Mesendoderm (in vitro differentiated cells): ENCODE measurements at regions not wholly inside any gene's neighbourhood (a gene's known extent, or its start where the extent isn't known, plus 50 kb on each side); places are given as distances from the start of the nearest gene placed in this dataset.

ENCODE experiments used
- DNase-seq: peaks from one replicate; pipeline ENCODE4 v3.0.0; 2013
- H2AK5ac ChIP-seq: 2 replicates; pipeline ENCODE4 v1.6.1; 2013; ENCODE audit warnings: low read length, inconsistent platforms
- H2BK120ac ChIP-seq: 2 replicates; pipeline ENCODE4 v1.6.1; 2013; ENCODE audit warnings: low read depth, mild to moderate bottlenecking, low read length, moderate library complexity, mixed read lengths
- H2BK15ac ChIP-seq: replicated peaks from 2 replicates; pipeline ENCODE4 v1.6.1; 2013; ENCODE audit warnings: low read depth, mild to moderate bottlenecking, moderate library complexity
- H2BK5ac ChIP-seq: 2 replicates; pipeline ENCODE4 v1.6.1; 2013; ENCODE audit warnings: low read length, inconsistent platforms
- H3K18ac ChIP-seq: 2 replicates; pipeline ENCODE4 v1.6.1; 2013; ENCODE audit warnings: mild to moderate bottlenecking, low read length, mixed read lengths
- H3K23ac ChIP-seq: one replicate; pipeline ENCODE4 v1.6.1; 2013; ENCODE audit warnings: low read length
- H3K27ac ChIP-seq: 2 replicates; pipeline ENCODE4 v1.5.1; 2013; ENCODE audit warnings: low read depth, mild to moderate bottlenecking, inconsistent platforms, low read length, moderate library complexity
- H3K27me3 ChIP-seq: 2 replicates; pipeline ENCODE4 v1.6.1; 2013; ENCODE audit warnings: low read length, control low read depth, mild to moderate bottlenecking, inconsistent platforms; ENCODE audit not compliant: insufficient read depth, poor library complexity
- H3K36me3 ChIP-seq: 2 replicates; pipeline ENCODE4 v1.6.1; 2013; ENCODE audit warnings: low read length, inconsistent platforms; ENCODE audit not compliant: control insufficient read depth, insufficient read depth
- H3K4ac ChIP-seq: one replicate; pipeline ENCODE4 v1.6.1; 2013; ENCODE audit warnings: low read depth, mild to moderate bottlenecking, low read length, moderate library complexity
- H3K4me1 ChIP-seq: 2 replicates; pipeline ENCODE4 v1.6.1; 2013; ENCODE audit warnings: low read depth, low read length, inconsistent platforms; ENCODE audit not compliant: control insufficient read depth
- H3K4me2 ChIP-seq: 2 replicates; pipeline ENCODE4 v1.6.1; 2013; ENCODE audit warnings: low read length
- H3K4me3 ChIP-seq: 2 replicates; pipeline ENCODE4 v1.5.1; 2013; ENCODE audit warnings: mild to moderate bottlenecking, low read length
- H3K56ac ChIP-seq: one replicate; pipeline ENCODE4 v1.6.1; 2013; ENCODE audit warnings: low read length
- H3K79me1 ChIP-seq: 2 replicates; pipeline ENCODE4 v1.6.1; 2013; ENCODE audit warnings: low read length, inconsistent platforms
- H3K79me2 ChIP-seq: 2 replicates; pipeline ENCODE4 v1.6.1; 2013; ENCODE audit warnings: mild to moderate bottlenecking, low read length; ENCODE audit not compliant: control insufficient read depth, insufficient read depth
- H3K9ac ChIP-seq: 2 replicates; pipeline ENCODE4 v1.6.1; 2013; ENCODE audit warnings: low read length, inconsistent platforms
- H4K5ac ChIP-seq: one replicate; pipeline ENCODE4 v1.6.1; 2013; ENCODE audit warnings: low read length
- H4K8ac ChIP-seq: one replicate; pipeline ENCODE4 v1.6.1; 2013; ENCODE audit warnings: low read depth, mild to moderate bottlenecking, control low read depth, low read length, moderate library complexity
- WGBS: extraction: QIAGEN DNeasy Blood & Tissue Kit; methylation state at CpG from one replicate; pipeline ENCODE4 v1.1.7; 2013; ENCODE audit warnings: low lambda C conversion rate, missing lambda C conversion rate; ENCODE audit not compliant: insufficient coverage; ENCODE audit errors: extremely low coverage; 5-methylcytosine and 5-hydroxymethylcytosine counted together

DNA sequence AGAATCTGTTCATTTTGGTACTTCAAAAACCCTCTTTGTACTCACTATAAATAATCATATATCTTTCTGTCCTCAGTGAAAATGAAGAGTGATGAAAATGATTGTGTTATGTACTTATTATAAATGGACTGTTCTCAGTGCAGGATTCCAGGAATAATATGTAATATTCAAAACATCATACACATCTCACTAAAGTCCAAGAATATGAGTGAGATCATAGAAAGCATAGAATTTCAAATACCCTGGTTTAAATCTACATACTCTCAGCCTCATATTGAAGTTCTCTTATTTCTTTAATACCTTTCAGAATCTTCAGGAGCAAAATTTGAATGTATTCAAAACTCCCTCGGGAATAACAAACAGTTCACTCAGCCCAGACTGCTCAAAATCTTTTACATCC lies 868.0 kb downstream of the SLITRK6 start:
- H3K18ac ChIP-seq: no peak overlapping the region
- no peak overlapping the region for H4K5ac ChIP-seq
- H2BK5ac ChIP-seq: no peak overlapping the region
- H2AK5ac ChIP-seq: no peak overlapping the region
- no peaks in the 10 kb centered on the region for H3K4me1 ChIP-seq
- H2BK120ac ChIP-seq: no peak overlapping the region
- DNase-seq: no peak
- H3K27ac ChIP-seq: no peak overlapping the region
- no peaks in the 10 kb centered on the region for H3K36me3 ChIP-seq
- no peak overlapping the region for H4K8ac ChIP-seq
- no peak overlapping the region for H2BK15ac ChIP-seq
- no peaks in the 10 kb centered on the region for H3K79me1 ChIP-seq
- no peaks in the 10 kb centered on the region for H3K27me3 ChIP-seq
- H3K79me2 ChIP-seq: no peaks in the 10 kb centered on the region
- H3K9ac ChIP-seq: no peak overlapping the region
- no peak overlapping the region for H3K4ac ChIP-seq
- WGBS: no CpG with 5 or more reads among the region's 1 CpG
- no peak overlapping the region for H3K4me2 ChIP-seq
- no peak overlapping the region for H3K23ac ChIP-seq
- H3K4me3 ChIP-seq: no peak overlapping the region
- no peak overlapping the region for H3K56ac ChIP-seq

DNA sequence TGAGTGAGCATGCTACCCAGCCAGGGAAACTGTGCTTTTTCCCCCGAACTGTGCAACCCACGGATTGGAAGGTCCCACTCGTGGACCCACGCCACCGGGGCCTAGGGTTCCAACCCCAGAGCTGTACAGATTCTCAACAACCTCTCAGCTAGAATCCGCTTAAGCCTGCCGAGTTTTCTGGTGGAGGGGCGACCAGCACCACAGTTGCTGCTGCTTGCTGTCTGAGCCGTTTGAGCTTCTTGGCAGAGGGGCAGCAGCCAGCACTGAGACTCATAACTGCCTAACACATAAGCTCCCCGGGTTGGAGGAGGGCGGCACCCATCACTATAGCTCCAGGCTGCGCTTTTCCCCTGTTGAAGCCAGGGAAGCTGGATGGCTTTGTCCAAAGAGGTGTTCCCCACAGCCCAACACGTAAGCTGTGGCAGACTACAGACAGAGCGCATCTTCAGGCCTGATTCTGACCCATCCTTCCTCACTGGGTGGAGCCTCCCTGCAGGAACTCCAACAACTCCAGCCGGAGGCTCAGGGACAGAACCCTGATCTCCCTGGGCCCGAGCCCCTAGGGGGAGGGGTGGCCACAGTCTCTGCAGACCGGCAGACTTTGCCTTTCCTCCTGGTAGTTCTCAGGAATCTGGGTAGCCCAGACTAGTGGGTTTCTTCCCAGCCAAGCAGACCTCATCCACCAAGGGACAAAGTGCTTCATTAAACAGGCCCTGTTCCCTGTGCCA lies 871.6 kb downstream of the SLITRK6 start:
- no CpG with 5 or more reads among the region's 17 CpGs for WGBS
- Histone ChIP-seq H2BK5ac (no peak overlapping the region), H3K18ac (no peak overlapping the region), H4K5ac (no peak overlapping the region), H3K23ac (no peak overlapping the region), H3K36me3 (no peaks in the 10 kb centered on the region), H2BK120ac (no peak overlapping the region), H3K27ac (no peak overlapping the region), H4K8ac (no peak overlapping the region), H3K9ac (no peak overlapping the region), H2BK15ac (no peak overlapping the region), H3K4me1 (no peaks in the 10 kb centered on the region), H3K79me2 (no peaks in the 10 kb centered on the region), H3K79me1 (no peaks in the 10 kb centered on the region), H3K4me2 (no peak overlapping the region), H2AK5ac (no peak overlapping the region), H3K56ac (no peak overlapping the region), H3K4ac (no peak overlapping the region), H3K4me3 (no peak overlapping the region), H3K27me3 (no peaks in the 10 kb centered on the region)
- no peak for DNase-seq

DNA sequence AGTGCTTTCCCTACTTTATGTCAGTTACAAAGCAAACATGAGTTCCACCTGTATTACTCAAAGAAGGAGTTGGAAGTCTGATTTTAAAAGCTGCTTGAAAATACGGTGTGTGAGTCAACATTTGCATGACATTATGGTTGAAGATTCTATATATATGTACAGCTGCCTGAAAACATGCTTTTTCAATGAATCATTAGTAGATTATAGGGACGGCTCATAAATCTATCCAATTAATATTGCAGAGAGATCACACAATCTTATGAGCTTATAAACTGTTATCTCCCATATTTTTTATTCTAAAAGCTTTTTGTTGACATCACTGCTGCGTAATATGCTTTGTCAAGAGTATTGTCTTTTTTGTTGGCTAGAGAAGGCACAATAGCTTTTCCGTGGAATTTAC lies 873.8 kb downstream of the SLITRK6 start:
- H3K4me3 ChIP-seq: no peak overlapping the region
- H4K8ac ChIP-seq: no peak overlapping the region
- H2BK15ac ChIP-seq: no peak overlapping the region
- H3K27me3 ChIP-seq: no peaks in the 10 kb centered on the region
- no peak overlapping the region for H3K18ac ChIP-seq
- no peak overlapping the region for H2AK5ac ChIP-seq
- H3K23ac ChIP-seq: no peak overlapping the region
- no peak overlapping the region for H3K9ac ChIP-seq
- no peak for DNase-seq
- WGBS: no CpG with 5 or more reads among the region's 4 CpGs
- H3K79me2 ChIP-seq: no peaks in the 10 kb centered on the region
- H3K4ac ChIP-seq: no peak overlapping the region
- no peak overlapping the region for H2BK120ac ChIP-seq
- H3K4me2 ChIP-seq: no peak overlapping the region
- no peak overlapping the region for H2BK5ac ChIP-seq
- H4K5ac ChIP-seq: no peak overlapping the region
- H3K79me1 ChIP-seq: no peaks in the 10 kb centered on the region
- no peaks in the 10 kb centered on the region for H3K4me1 ChIP-seq
- H3K27ac ChIP-seq: no peak overlapping the region
- H3K56ac ChIP-seq: no peak overlapping the region
- H3K36me3 ChIP-seq: no peaks in the 10 kb centered on the region

DNA sequence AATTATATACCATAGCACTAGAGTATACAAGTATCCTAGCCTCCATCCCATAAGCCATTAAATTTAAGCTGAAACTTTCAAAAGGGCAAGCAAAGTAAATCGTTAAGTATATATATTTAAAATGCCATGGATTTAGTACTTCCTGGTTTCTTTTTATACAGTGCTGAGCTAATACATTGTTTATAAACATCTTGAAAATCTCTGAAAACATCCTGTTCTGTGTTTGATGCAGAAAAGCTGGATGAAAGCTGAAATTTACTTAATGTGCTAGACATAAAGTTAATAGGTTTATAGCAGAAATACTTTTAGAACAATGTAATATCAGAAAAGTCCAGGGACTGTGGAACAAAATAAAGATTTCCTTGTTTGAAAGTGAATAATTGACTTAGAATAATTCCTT lies 875.4 kb downstream of the SLITRK6 start:
- no peak overlapping the region for H3K4me3 ChIP-seq
- H3K56ac ChIP-seq: no peak overlapping the region
- no peak overlapping the region for H2BK120ac ChIP-seq
- H3K36me3 ChIP-seq: no peaks in the 10 kb centered on the region
- DNase-seq: no peak
- H3K27me3 ChIP-seq: no peaks in the 10 kb centered on the region
- H3K23ac ChIP-seq: no peak overlapping the region
- no peak overlapping the region for H2BK15ac ChIP-seq
- H3K27ac ChIP-seq: no peak overlapping the region
- H3K4ac ChIP-seq: no peak overlapping the region
- no peak overlapping the region for H3K9ac ChIP-seq
- H2AK5ac ChIP-seq: no peak overlapping the region
- WGBS: no CpG with 5 or more reads among the region's 1 CpG
- no peak overlapping the region for H3K18ac ChIP-seq
- no peaks in the 10 kb centered on the region for H3K79me2 ChIP-seq
- H4K5ac ChIP-seq: no peak overlapping the region
- H3K4me1 ChIP-seq: no peaks in the 10 kb centered on the region
- H2BK5ac ChIP-seq: no peak overlapping the region
- no peak overlapping the region for H4K8ac ChIP-seq
- no peak overlapping the region for H3K4me2 ChIP-seq
- no peaks in the 10 kb centered on the region for H3K79me1 ChIP-seq

DNA sequence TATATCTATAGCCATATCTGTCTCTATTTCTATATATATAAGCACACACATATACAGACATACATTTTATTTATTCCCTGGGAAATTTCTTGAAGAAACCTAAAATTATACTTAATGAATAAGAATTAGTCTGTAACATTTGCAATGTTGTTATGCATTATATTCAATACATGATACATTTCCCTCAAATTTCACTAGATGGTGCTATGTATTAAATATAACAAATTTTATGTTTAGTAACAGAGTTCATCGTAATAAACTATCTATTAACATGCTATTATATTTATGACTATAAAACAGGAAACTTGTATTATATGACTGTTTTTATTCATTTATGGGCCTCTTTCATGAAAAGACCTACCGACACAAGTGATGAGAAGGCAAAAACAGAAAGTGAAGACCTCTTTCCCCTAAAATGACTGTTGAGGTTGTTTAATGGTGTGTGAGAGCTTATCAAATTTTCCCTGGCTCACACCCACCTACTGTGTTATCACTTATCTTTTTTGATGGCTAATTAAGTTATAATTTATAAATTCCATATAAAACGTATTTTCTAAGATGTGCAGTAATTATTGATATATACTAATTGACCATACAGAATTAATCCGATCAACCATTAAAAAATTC lies 881.9 kb downstream of the SLITRK6 start:
- DNase-seq: peak; percentile 15
- no peak overlapping the region for H4K8ac ChIP-seq
- no peaks in the 10 kb centered on the region for H3K27me3 ChIP-seq
- H3K79me1 ChIP-seq: no peaks in the 10 kb centered on the region
- H2BK15ac ChIP-seq: no peak overlapping the region
- no CpG with 5 or more reads among the region's 4 CpGs for WGBS
- no peak overlapping the region for H2AK5ac ChIP-seq
- no peak overlapping the region for H4K5ac ChIP-seq
- H3K18ac ChIP-seq: no peak overlapping the region
- H3K4me2 ChIP-seq: no peak overlapping the region
- no peak overlapping the region for H3K23ac ChIP-seq
- H3K4ac ChIP-seq: no peak overlapping the region
- no peak overlapping the region for H3K56ac ChIP-seq
- no peak overlapping the region for H2BK5ac ChIP-seq
- no peak overlapping the region for H2BK120ac ChIP-seq
- no peak overlapping the region for H3K4me3 ChIP-seq
- no peaks in the 10 kb centered on the region for H3K36me3 ChIP-seq
- H3K9ac ChIP-seq: no peak overlapping the region
- H3K4me1 ChIP-seq: no peaks in the 10 kb centered on the region
- H3K27ac ChIP-seq: no peak overlapping the region
- H3K79me2 ChIP-seq: no peaks in the 10 kb centered on the region

DNA sequence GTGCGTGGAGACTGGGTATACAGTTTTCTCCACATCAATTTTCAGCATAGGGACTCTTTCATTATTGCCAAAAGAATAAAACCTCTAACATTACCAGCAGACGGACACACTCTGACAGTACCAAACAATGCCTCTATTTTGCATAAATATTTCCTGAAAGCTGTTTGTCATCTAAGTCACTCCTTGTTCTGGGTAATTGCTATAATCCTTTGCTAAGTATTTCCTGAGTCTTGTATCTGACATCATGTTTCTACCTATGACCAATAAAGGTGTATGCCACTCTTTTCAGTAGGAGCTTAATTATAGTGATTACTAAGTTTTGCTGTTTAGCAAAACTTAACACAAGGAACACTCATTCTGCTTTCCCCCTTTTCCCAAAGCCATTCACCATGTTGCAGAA lies 886.5 kb downstream of the SLITRK6 start:
- no peak overlapping the region for H2BK15ac ChIP-seq
- H3K4me3 ChIP-seq: no peak overlapping the region
- no peaks in the 10 kb centered on the region for H3K36me3 ChIP-seq
- no peak overlapping the region for H3K4ac ChIP-seq
- H3K79me1 ChIP-seq: no peaks in the 10 kb centered on the region
- no peak for DNase-seq
- no peak overlapping the region for H4K5ac ChIP-seq
- no peaks in the 10 kb centered on the region for H3K4me1 ChIP-seq
- H3K9ac ChIP-seq: no peak overlapping the region
- H3K27ac ChIP-seq: no peak overlapping the region
- no peak overlapping the region for H4K8ac ChIP-seq
- H3K27me3 ChIP-seq: no peaks in the 10 kb centered on the region
- no peak overlapping the region for H2BK5ac ChIP-seq
- H3K56ac ChIP-seq: no peak overlapping the region
- H3K18ac ChIP-seq: no peak overlapping the region
- no peak overlapping the region for H2BK120ac ChIP-seq
- no peak overlapping the region for H3K23ac ChIP-seq
- WGBS: no CpG with 5 or more reads among the region's 2 CpGs
- no peak overlapping the region for H3K4me2 ChIP-seq
- H3K79me2 ChIP-seq: no peaks in the 10 kb centered on the region
- H2AK5ac ChIP-seq: no peak overlapping the region
